Effector memory CD8-positive, alpha-beta T cell (primary cell): ENCODE measurements at regions not wholly inside any gene's neighbourhood (a gene's known extent, or its start where the extent isn't known, plus 50 kb on each side); places are given as distances from the start of the nearest gene placed in this dataset.

ENCODE experiments used
- ATAC-seq: fragments of 150-1000 bp; cut with Tn5 transposase; replicated peaks from 2 replicates; pipeline ENCODE4 v1.10.0; 2021; ENCODE audit warnings: mild to moderate bottlenecking, moderate library complexity
- DNase-seq, 3 experiments: peaks; one replicate each; pipeline ENCODE4 v3.0.0; 2021
- H3K27ac Mint-ChIP-seq, 2 donors: one replicate each; pipeline ENCODE4 v1.8.0; 2022; ENCODE audit warnings: mild to moderate bottlenecking in 2 of 2, mixed read lengths in 2 of 2, moderate library complexity in 2 of 2
- H3K27me3 Mint-ChIP-seq, 2 donors: one replicate each; pipeline ENCODE4 v1.8.0; 2022; ENCODE audit warnings: mixed read lengths in 2 of 2
- H3K36me3 Mint-ChIP-seq: one replicate; pipeline ENCODE4 v1.8.0; 2022; ENCODE audit warnings: mild to moderate bottlenecking, moderate library complexity, mixed read lengths; ENCODE audit not compliant: insufficient read depth
- H3K4me1 Mint-ChIP-seq, 2 donors: one replicate each; pipeline ENCODE4 v1.8.0; 2022; ENCODE audit warnings: low read depth in 2 of 2, mixed read lengths in 2 of 2
- H3K4me3 Mint-ChIP-seq, 2 donors: one replicate each; pipeline ENCODE4 v1.8.0; 2022; ENCODE audit warnings: mild to moderate bottlenecking in 2 of 2, mixed read lengths in 2 of 2, moderate library complexity in 2 of 2
- H3K9me3 Mint-ChIP-seq, 2 donors: one replicate each; pipeline ENCODE4 v1.8.0; 2022; ENCODE audit warnings: mixed read lengths in 2 of 2

DNA sequence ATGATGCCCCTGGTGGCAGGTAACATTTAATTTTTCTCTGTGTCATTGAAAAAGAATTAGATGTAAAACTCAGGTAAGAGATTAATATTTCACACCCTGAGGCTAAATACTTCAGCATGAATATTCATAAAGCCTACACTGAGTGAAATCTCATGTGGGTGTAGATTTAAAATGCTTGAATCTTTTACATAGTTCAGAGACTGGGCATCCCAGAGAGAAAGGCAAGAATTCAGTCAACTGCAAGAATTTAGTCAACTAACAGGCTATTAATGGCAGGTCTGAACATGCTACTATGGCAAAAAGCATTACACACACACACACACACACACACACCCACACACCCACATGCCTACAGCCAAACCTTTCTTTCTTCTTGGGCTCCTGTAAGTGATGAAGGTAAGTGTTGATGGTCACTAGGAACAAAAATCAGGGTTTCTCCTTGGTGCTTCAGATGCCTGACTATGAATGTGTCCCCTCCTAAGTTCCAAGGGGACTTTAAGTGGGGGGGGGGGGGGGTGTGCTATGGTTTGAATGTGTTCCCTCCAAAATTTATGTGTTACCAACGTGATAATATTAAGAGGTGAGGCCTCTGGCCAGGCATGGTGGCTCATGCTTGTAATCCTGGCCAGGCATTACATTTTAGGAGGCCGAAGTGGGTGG lies 63.7 kb upstream of the PSMD7 start:
- DNase-seq (no peak), ATAC-seq (no peak)
- H3K27ac Mint-ChIP-seq = no peak overlapping the region
- no peaks in the 10 kb centered on the region for H3K4me1 Mint-ChIP-seq
- H3K36me3 Mint-ChIP-seq = no peaks in the 10 kb centered on the region
- H3K4me3 Mint-ChIP-seq = no peak overlapping the region
- peaks cover 15 to 42% of the 10 kb centered on the region in 2 donors for H3K27me3 Mint-ChIP-seq
- no peaks in the 10 kb centered on the region for H3K9me3 Mint-ChIP-seq

DNA sequence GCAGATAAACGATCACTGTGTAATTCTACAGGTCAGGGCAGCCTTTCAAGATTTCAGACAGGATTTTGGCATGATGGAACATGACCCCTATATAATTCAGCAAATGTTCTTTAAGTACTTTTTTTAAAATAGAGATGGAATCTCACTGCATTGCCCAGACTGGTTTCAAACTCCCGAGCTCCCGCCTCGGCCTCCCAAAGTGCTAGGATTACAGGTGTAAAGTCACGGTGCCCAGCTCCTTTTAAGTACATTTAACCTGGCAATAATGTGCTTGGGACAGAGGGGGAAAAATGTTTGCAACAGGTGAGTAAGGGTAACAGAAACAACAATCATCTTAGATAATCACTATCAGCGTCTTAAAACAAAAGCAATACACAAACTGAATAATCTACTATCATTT lies 66.5 kb upstream of the PSMD7 start:
- DNase-seq = no peak

DNA sequence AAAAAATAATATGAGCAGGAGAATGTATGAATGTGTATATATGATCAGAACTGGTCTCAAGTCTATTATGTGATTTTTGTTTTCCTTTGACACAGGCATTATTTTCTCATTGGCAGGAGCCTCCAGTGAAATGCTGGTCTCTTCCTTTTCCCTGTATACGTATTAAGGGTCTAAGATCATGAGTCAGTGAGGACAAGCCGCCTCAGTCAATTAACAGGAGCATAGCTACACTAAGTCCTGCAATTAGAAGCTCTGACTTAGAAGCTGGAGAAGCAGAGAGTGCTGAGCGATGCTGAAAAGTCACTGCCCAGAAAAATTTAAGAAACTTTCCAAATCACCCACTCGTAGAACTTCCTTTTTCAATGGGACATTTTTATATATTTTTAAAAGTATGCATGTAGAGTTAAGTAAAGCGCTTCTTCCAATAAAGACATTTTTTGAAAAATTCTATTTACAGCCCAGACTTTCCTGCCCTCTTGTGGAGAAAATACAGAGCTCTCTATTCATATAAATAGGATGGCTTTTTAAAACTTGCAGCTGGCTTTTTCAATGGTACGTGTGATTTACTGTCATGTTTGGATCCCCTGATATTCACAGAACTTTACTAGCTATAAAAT lies 70.2 kb upstream of the PSMD7 start:
- Mint-ChIP-seq H3K4me3 (no peak overlapping the region), H3K9me3 (no peaks in the 10 kb centered on the region), H3K36me3 (no peaks in the 10 kb centered on the region), H3K4me1 (no peaks in the 10 kb centered on the region), H3K27me3 (peaks cover 33 to 60% of the 10 kb centered on the region in 2 donors), H3K27ac (no peak overlapping the region)
- DNase-seq (no peak), ATAC-seq (no peak)

More for the DNA sequence above, 66.5 kb upstream of the PSMD7 start:
- no peak overlapping the region for H3K4me3 Mint-ChIP-seq
- H3K9me3 Mint-ChIP-seq = no peaks in the 10 kb centered on the region
- no peaks in the 10 kb centered on the region for H3K4me1 Mint-ChIP-seq
- no peaks in the 10 kb centered on the region for H3K36me3 Mint-ChIP-seq
- H3K27me3 Mint-ChIP-seq = peaks cover 25 to 43% of the 10 kb centered on the region in 2 donors
- H3K27ac Mint-ChIP-seq = no peak overlapping the region
- ATAC-seq = no peak

DNA sequence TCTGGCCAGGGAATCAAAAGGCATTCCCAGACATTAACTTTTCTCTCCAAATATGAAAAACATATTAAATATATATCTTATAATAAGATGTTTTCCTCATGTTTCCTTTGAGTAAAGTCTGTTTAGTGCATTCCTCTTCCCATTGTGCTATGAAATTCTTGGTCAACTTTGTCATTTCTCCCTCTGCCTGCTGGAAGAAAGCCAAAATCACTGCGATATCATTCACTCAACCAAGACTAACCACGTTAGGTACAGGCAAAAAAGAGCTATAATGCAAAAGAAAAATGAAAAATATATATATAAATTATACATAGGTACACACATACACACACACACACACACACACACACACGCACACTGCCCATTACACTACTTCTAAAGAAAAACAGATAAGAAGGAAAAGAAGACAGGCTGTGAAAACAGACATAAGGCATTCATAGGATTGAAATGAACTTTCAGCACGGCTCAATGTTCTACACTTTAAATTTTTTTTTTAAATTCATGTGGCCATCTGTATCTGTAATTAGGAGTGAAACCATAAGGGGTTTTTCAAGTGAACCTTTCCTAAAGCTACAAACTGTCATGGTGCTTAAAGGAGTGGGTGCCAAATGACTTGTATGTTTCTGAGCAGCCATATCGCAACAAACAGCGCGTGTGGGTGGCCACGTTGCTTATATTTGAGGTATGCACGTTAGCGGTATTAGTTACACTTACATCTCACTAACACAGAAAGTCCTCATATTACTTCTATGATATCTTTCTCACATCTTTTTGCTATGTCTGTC lies 71.6 kb upstream of the PSMD7 start:
- no peak overlapping the region for H3K4me3 Mint-ChIP-seq
- DNase-seq = no peak
- ATAC-seq = no peak
- no peaks in the 10 kb centered on the region for H3K9me3 Mint-ChIP-seq
- H3K36me3 Mint-ChIP-seq = no peaks in the 10 kb centered on the region
- H3K27me3 Mint-ChIP-seq = peaks cover 34 to 67% of the 10 kb centered on the region in 2 donors
- no peak overlapping the region for H3K27ac Mint-ChIP-seq
- H3K4me1 Mint-ChIP-seq = no peaks in the 10 kb centered on the region

DNA sequence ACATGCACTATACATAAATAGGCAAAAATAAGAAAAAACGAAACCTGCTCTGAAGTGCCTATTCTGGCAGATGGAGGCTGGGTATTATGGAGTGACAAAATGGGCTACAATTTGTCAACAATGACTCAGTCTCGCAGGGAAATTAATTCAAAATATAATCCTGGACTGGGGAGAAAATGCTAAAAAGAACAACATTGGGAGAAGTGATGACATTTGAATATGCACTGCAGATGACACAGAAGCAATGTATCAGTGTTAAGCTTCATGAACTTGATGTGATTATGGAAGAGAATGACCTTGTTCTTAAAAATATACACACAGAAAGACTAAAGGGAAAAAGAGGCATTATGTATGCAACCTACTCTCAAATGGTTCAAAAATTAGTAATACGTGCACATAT lies 74.8 kb upstream of the PSMD7 start:
- Mint-ChIP-seq H3K27me3 (peaks cover 29 to 56% of the 10 kb centered on the region in 2 donors), H3K27ac (no peak overlapping the region), H3K4me1 (no peaks in the 10 kb centered on the region), H3K36me3 (no peaks in the 10 kb centered on the region), H3K4me3 (no peak overlapping the region), H3K9me3 (no peaks in the 10 kb centered on the region)
- DNase-seq (no peak), ATAC-seq (no peak)

DNA sequence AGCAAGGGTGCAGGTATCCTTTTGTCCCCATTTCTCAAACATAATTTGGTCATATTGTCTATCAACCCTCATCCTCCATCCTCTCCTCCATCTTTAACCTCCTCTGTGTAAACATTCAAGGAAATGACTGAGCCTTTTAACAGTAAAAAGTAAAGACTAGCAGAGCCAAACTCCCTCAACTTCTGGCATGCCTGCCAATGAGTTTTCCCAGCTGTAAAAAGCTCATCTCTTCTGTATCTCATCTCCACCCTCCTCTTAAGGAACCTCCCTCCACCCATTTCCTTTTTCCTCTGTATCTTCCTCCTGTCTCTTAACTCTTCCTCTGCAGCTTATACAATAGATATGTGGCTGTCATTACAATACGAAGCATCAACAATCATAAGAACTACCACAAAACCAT lies 76.9 kb upstream of the PSMD7 start:
- ATAC-seq (no peak), DNase-seq (no peak)
- no peaks in the 10 kb centered on the region for H3K36me3 Mint-ChIP-seq
- peaks cover 18 to 52% of the 10 kb centered on the region in 2 donors for H3K27me3 Mint-ChIP-seq
- H3K9me3 Mint-ChIP-seq = no peaks in the 10 kb centered on the region
- no peak overlapping the region for H3K27ac Mint-ChIP-seq
- no peaks in the 10 kb centered on the region for H3K4me1 Mint-ChIP-seq
- H3K4me3 Mint-ChIP-seq = no peak overlapping the region

DNA sequence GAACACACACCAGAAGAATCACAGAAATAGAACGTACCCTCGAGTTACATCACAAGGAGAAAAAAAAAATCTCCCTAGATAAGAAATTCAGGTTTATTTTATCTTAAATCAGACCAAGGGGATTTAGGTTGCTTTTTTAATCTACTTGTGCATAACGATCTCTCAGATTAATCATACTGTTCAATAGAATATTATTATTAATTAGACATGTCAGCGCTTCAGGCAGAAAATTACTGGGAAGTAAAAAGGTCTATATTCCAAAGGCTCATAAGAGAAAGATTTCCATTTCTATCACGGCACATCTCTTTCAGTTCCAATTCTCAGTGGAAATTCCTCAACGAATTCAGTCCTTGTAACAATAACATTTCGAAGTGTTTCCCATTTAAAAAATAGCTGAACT lies 77.7 kb upstream of the PSMD7 start:
- Mint-ChIP-seq H3K9me3 (no peaks in the 10 kb centered on the region), H3K36me3 (no peaks in the 10 kb centered on the region), H3K27ac (no peak overlapping the region), H3K4me3 (no peak overlapping the region), H3K4me1 (no peaks in the 10 kb centered on the region), H3K27me3 (peaks cover 18 to 52% of the 10 kb centered on the region in 2 donors)
- DNase-seq (no peak), ATAC-seq (no peak)

DNA sequence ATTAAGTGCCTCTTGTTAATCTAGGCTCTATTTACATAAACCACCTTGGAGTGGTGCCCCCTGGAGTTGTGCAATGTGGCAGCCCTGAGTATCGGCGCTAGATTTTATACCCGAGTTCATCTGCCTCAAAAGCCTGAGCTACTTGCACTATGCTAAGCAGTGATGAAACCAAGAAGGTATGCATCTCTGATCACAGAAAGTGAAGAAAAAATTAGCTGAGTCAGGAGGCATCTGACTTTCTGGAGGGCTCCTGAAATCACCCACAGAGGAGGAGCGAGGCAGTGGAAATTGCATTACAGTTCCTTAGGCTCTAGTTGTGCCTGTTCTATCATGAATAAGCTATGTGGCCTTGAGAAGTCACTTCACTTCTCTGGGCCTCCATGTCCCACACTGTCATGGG lies 80.3 kb upstream of the PSMD7 start:
- no peak overlapping the region for H3K4me3 Mint-ChIP-seq
- no peaks in the 10 kb centered on the region for H3K9me3 Mint-ChIP-seq
- no peak overlapping the region for H3K27ac Mint-ChIP-seq
- ATAC-seq (no peak), DNase-seq (no peak)
- H3K4me1 Mint-ChIP-seq = no peaks in the 10 kb centered on the region
- peaks cover 31 to 51% of the 10 kb centered on the region in 2 donors for H3K27me3 Mint-ChIP-seq
- no peaks in the 10 kb centered on the region for H3K36me3 Mint-ChIP-seq

DNA sequence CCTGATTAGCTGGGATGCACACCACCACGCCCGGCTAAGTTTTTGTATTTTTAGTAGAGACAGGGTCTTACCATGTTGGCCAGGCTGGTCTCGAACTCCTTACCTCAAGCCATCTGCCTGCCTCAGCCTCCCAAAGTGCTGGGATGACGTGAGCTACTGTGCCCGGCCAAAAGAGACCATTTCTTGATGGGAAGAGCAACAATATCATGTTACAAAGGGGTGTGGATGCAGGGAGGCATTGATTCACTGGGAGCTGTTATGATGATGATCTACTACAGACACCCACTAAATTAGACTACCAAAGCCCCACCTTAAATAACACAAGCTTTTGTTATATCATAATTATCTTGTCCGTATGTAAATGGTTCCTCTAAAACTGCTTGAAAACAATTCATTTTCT lies 81.4 kb upstream of the PSMD7 start:
- no peak for ATAC-seq
- DNase-seq = no peak
- Mint-ChIP-seq H3K4me3 (no peak overlapping the region), H3K36me3 (no peaks in the 10 kb centered on the region), H3K27ac (no peak overlapping the region), H3K4me1 (no peaks in the 10 kb centered on the region), H3K9me3 (no peaks in the 10 kb centered on the region), H3K27me3 (peaks cover 31 to 46% of the 10 kb centered on the region in 2 donors)

DNA sequence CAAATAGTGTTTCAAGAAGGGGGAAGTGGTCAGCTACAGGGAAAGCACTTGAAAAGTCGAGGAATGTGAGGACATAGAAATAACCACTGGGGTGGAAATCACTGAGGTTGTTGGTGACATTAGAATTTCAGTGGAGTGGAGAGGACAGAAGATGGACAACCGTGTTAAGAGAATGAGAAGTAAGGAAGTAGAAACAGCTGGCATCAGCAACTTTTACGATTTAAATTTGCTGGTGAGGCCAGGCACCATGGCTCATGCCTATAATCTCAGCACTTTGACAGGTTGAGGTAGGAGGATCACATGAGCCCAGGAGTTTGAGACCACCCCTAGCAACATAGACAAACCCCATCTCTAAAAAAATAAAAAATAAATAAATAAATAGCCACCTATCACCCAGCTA lies 83.2 kb upstream of the PSMD7 start:
- Mint-ChIP-seq H3K9me3 (no peaks in the 10 kb centered on the region), H3K4me3 (no peak overlapping the region), H3K36me3 (no peaks in the 10 kb centered on the region), H3K27me3 (peaks cover 23 to 45% of the 10 kb centered on the region in 2 donors), H3K27ac (no peak overlapping the region), H3K4me1 (no peaks in the 10 kb centered on the region)
- no peak for DNase-seq
- ATAC-seq = no peak

DNA sequence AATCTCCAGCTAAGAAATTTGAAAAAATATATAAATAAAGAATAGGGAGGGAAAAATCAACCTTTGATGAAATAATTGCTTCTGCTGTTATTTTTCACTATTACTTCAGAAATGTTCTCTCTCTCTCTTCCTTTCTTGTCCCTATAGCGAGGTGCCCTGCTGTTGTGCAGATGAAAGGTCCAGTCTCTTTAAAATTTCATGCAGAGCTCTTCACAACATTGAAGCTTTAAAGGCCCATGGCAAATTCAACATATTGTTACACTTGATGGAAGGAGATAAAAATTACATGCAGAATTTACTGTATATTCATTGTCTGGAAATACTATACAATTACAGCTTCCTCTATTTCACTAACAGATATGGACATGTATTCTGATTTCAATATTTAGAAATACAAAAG lies 86.4 kb upstream of the PSMD7 start:
- no peaks in the 10 kb centered on the region for H3K9me3 Mint-ChIP-seq
- no peaks in the 10 kb centered on the region for H3K4me1 Mint-ChIP-seq
- ATAC-seq (no peak), DNase-seq (no peak)
- H3K36me3 Mint-ChIP-seq = no peaks in the 10 kb centered on the region
- peaks cover 19 to 40% of the 10 kb centered on the region in 2 donors for H3K27me3 Mint-ChIP-seq
- no peak overlapping the region for H3K4me3 Mint-ChIP-seq
- no peak overlapping the region for H3K27ac Mint-ChIP-seq

DNA sequence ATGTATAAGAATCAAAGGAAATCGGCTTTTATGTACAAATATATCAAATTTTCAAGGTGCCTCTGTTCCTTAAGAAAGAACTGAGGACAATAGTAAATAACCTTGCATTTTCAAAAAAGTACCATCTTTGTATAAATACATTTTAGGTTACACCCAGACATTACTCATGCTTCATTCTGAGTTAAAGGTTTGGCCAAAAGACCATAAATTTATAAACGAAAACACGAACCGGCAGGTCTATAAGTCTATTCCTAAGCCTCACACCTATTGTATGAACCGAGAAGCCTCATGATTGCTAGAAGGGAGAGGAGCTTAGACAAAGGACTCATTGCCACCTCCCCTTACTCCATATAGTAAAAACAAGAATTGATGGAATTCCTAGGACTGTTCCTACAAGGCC lies 94.6 kb upstream of the PSMD7 start:
- Mint-ChIP-seq H3K4me3 (no peak overlapping the region), H3K36me3 (no peaks in the 10 kb centered on the region), H3K9me3 (no peaks in the 10 kb centered on the region), H3K27me3 (peaks cover 16% of the 10 kb centered on the region in 2 donors), H3K27ac (no peak overlapping the region), H3K4me1 (no peaks in the 10 kb centered on the region)
- DNase-seq = no peak
- no peak for ATAC-seq

DNA sequence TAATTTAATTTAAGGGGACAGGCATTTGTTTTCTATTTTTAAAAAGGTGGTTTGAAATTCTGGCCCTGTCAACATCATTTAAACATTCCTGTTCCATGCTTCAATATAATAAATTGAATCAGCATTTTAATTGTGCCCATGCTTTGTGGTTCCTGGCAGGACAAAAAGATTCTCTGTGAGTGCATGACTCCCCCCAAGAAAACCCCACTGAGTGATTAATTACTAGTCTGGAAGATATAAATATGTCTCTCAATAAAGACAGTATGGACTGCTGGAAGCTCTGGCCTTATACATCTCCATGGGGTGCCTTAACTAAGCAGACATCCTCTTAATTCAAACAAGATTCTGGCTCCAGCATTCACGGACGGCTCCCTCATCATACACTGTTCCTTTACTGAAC lies 95.0 kb upstream of the PSMD7 start:
- H3K27me3 Mint-ChIP-seq = peaks cover 16 to 18% of the 10 kb centered on the region in 2 donors
- no peak overlapping the region for H3K27ac Mint-ChIP-seq
- H3K36me3 Mint-ChIP-seq = no peaks in the 10 kb centered on the region
- no peaks in the 10 kb centered on the region for H3K9me3 Mint-ChIP-seq
- no peaks in the 10 kb centered on the region for H3K4me1 Mint-ChIP-seq
- DNase-seq (no peak), ATAC-seq (no peak)
- H3K4me3 Mint-ChIP-seq = no peak overlapping the region

DNA sequence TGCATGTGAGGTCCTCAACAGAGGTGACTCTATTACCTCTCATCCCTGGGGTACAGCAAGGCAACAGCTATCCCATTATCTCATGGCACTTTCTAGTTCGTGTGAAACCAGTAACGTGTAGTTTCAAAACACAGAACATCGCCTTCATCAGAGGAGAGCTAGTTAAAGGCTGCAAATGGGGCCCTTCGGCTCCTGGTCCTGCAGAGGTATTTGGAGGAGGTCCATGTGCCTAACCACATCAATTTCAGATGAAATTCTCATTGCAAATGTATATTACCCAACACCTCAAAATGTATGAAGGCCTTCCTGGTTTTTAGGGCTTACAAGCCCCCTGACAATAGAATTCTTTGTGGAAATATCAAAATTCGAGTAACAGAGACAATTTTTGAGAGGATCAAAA lies 95.7 kb upstream of the PSMD7 start:
- no peak overlapping the region for H3K4me3 Mint-ChIP-seq
- H3K36me3 Mint-ChIP-seq = no peaks in the 10 kb centered on the region
- H3K27ac Mint-ChIP-seq = no peak overlapping the region
- ATAC-seq = no peak
- peaks cover 16 to 22% of the 10 kb centered on the region in 2 donors for H3K27me3 Mint-ChIP-seq
- no peak for DNase-seq
- no peaks in the 10 kb centered on the region for H3K4me1 Mint-ChIP-seq
- peaks cover 0 to 2% of the 10 kb centered on the region in 2 donors for H3K9me3 Mint-ChIP-seq
